ENCODE measurements at regions not wholly inside any gene's neighbourhood (a gene's known extent, or its start where the extent isn't known, plus 50 kb on each side); places are given as distances from the start of the nearest gene placed in this dataset.

- H3K79me2 ChIP-seq (ENCODE audit: control insufficient read depth, insufficient read depth, low read length) = no peaks in the 10 kb centered on the region
- H3K4me1 ChIP-seq (ENCODE audit: control insufficient read depth, extremely low read depth, insufficient read depth, low read length) = no peaks in the 10 kb centered on the region
- CTCF ChIA-PET = no interaction called here
- POLR2A ChIA-PET = no interaction called here
- H3K4me3 ChIP-seq (replicated peaks in 1 of 3; ENCODE audit: insufficient read depth in 1 of 3, low read depth in 1 of 3, low read length in 3 of 3) = no peak overlapping the region
- no peak overlapping the region for H2AFZ ChIP-seq (ENCODE audit: low read depth, low read length)
- DNase-seq (ENCODE audit: low read depth, low spot score) = no peak
- H3K4me2 ChIP-seq (ENCODE audit: insufficient read depth, low read length) = no peak overlapping the region
- H3K27me3 ChIP-seq (ENCODE audit: control insufficient read depth in 2 of 2, insufficient read depth in 2 of 2, low read length in 2 of 2) = no peaks in the 10 kb centered on the region
- no peak for FAIRE-seq
- intact Hi-C loops (cut with micrococcal nuclease) = no loop called here
- H3K36me3 ChIP-seq (ENCODE audit: control insufficient read depth in 2 of 2, extremely low read depth in 1 of 2, insufficient read depth in 2 of 2, low read length in 2 of 2) = no peaks in the 10 kb centered on the region
- H4K20me1 ChIP-seq (replicated peaks; ENCODE audit: control insufficient read depth, extremely low read depth, insufficient read depth, low read length) = no peaks in the 10 kb centered on the region
- no peaks in the 10 kb centered on the region for H3K9me1 ChIP-seq (replicated peaks; ENCODE audit: control insufficient read depth, extremely low read depth, insufficient read depth, low read length)
- peaks cover 2% of the 10 kb centered on the region for H3K9me3 ChIP-seq (replicated peaks; ENCODE audit: control insufficient read depth, insufficient read depth, low read length)
- BruUV-seq (replicated peaks) = no TSS peak
- H3K9ac ChIP-seq (replicated peaks; ENCODE audit: extremely low read depth, insufficient read depth, low read length) = no peak overlapping the region
- dilution Hi-C loops (cut with MboI; ENCODE audit: extremely low pct_ligation_motif_present, low sequenced_read_pairs) = no loop called here
- TF ChIP-seq FOS (IDR thresholded peaks at IDR 0.05; ENCODE audit: borderline replicate concordance, insufficient read depth, low read length) = no peak
- no peak for TF ChIP-seq JUN (IDR thresholded peaks at IDR 0.05; ENCODE audit: borderline replicate concordance, insufficient read depth, insufficient read length, low read depth)
- TF ChIP-seq POLR2AphosphoS5 (IDR thresholded peaks at IDR 0.05; ENCODE audit: insufficient read depth, low read depth, low read length) = no peak
- no peak for TF ChIP-seq MYC (IDR thresholded peaks at IDR 0.05; ENCODE audit: low read depth, low read length)
- no peak for TF ChIP-seq CTCF (IDR thresholded peaks at IDR 0.05; ENCODE audit: extremely low read depth in 1 of 2, insufficient read depth in 1 of 2, low read depth in 1 of 2, low read length in 2 of 2)
- no peak for TF ChIP-seq POLR2A (IDR thresholded peaks at IDR 0.05; ENCODE audit: low read depth, low read length)
- no peak for TF ChIP-seq GATA2 (IDR thresholded peaks at IDR 0.05; ENCODE audit: insufficient read depth, insufficient read length, low read depth, low read length)
- no peak for TF ChIP-seq EZH2 (IDR thresholded peaks at IDR 0.05; ENCODE audit: borderline replicate concordance, low read depth, low read length, severe bottlenecking)
- TF ChIP-seq MAX (IDR thresholded peaks at IDR 0.05; ENCODE audit: insufficient read depth, insufficient read length) = no peak
- H3K27ac ChIP-seq (ENCODE audit: insufficient read depth, low read depth, low read length) = no peak overlapping the region
Measured at GRCh38 chr18:40662898-40663437, 1292.1 kb upstream of the PIK3C3 start.

All from endothelial cell of umbilical vein (primary cell).